ENCODE measurements at regions not wholly inside any gene's neighbourhood (a gene's known extent, or its start where the extent isn't known, plus 50 kb on each side); places are given as distances from the start of the nearest gene placed in this dataset.

DNA sequence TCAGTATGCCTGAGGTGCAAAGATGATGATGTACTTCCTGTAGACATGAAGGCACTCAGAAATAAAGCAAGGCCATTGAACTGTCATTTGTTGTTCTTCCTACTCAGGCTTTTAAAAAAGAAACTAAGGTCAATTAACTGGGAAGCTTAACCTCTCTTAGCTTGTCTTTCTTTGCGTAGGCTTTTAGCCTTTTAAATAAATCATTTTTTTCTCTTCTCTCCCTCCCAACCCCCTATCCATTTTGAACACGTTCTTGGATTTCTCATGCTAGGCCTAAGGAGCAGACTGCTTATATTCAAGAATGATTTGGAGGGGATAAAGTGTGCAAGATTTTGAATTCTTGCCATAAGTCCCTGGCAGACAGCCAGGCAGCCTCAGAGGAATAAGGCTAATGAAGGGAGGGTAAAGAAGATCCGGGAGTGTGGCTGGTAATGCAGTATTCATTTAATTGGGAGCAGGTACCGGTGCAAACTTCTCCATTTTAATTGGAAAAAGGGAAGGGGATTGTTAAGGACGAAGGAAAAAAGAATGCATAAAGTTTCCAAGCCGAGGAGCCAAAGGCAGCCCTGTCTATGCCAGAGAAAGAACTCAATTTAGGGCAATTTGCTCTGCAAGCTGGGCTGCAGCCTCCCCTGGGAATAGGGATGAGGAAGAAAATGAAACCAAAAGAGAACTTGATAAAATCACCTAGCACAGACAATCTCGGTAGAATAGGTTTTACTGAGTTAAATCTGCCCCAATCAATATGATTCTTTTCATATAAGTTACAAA lies 343.8 kb upstream of the MMS22L start:
- TF ChIP-seq, protein P1, sequence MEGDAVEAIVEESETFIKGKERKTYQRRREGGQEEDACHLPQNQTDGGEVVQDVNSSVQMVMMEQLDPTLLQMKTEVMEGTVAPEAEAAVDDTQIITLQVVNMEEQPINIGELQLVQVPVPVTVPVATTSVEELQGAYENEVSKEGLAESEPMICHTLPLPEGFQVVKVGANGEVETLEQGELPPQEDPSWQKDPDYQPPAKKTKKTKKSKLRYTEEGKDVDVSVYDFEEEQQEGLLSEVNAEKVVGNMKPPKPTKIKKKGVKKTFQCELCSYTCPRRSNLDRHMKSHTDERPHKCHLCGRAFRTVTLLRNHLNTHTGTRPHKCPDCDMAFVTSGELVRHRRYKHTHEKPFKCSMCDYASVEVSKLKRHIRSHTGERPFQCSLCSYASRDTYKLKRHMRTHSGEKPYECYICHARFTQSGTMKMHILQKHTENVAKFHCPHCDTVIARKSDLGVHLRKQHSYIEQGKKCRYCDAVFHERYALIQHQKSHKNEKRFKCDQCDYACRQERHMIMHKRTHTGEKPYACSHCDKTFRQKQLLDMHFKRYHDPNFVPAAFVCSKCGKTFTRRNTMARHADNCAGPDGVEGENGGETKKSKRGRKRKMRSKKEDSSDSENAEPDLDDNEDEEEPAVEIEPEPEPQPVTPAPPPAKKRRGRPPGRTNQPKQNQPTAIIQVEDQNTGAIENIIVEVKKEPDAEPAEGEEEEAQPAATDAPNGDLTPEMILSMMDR (IDR thresholded peaks at IDR 0.05; ENCODE audit: insufficient read depth, low read length), result no peak
- TF ChIP-seq SPI1 (IDR thresholded peaks at IDR 0.05; ENCODE audit: borderline replicate concordance, low read depth) (no peak), POLR2AphosphoS5 (IDR thresholded peaks at IDR 0.05; ENCODE audit: low read depth) (no peak), GABPA (IDR thresholded peaks at IDR 0.05; ENCODE audit: low read depth) (no peak)
- TF ChIP-seq, protein P2, sequence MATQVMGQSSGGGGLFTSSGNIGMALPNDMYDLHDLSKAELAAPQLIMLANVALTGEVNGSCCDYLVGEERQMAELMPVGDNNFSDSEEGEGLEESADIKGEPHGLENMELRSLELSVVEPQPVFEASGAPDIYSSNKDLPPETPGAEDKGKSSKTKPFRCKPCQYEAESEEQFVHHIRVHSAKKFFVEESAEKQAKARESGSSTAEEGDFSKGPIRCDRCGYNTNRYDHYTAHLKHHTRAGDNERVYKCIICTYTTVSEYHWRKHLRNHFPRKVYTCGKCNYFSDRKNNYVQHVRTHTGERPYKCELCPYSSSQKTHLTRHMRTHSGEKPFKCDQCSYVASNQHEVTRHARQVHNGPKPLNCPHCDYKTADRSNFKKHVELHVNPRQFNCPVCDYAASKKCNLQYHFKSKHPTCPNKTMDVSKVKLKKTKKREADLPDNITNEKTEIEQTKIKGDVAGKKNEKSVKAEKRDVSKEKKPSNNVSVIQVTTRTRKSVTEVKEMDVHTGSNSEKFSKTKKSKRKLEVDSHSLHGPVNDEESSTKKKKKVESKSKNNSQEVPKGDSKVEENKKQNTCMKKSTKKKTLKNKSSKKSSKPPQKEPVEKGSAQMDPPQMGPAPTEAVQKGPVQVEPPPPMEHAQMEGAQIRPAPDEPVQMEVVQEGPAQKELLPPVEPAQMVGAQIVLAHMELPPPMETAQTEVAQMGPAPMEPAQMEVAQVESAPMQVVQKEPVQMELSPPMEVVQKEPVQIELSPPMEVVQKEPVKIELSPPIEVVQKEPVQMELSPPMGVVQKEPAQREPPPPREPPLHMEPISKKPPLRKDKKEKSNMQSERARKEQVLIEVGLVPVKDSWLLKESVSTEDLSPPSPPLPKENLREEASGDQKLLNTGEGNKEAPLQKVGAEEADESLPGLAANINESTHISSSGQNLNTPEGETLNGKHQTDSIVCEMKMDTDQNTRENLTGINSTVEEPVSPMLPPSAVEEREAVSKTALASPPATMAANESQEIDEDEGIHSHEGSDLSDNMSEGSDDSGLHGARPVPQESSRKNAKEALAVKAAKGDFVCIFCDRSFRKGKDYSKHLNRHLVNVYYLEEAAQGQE (IDR thresholded peaks at IDR 0.05; ENCODE audit: insufficient replicate concordance, low read depth), result no peak
- DNase-seq (ENCODE audit: low read depth in 1 of 2, low spot score in 1 of 2), result no peak
- H3K27ac ChIP-seq (replicated peaks), result no peak overlapping the region
- no peaks in the 10 kb centered on the region for H3K27me3 ChIP-seq (ENCODE audit: insufficient read depth, poor library complexity, severe bottlenecking)
- no peak overlapping the region for H3K4me3 ChIP-seq (replicated peaks; ENCODE audit: insufficient read depth, low read length)

DNA sequence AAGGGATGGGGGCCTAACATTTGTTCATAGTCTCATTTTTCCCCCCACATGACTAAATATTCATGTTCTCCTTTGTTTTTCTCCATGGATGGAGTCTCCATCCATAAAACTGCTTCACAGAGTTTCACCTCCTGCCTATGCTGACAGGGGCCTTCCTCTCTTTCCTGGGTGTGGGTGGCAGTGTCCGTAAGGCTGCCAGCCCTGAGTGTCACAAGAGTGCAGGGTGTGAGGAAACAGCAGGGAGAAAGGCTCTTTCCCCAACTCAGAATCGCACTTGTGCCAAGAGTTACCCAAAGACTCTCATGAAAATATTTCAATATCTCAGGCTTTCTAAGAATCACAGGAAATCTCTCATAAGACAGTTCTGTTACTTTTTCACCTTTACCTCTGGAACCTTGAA lies 346.2 kb upstream of the MMS22L start:
- Histone ChIP-seq H3K27ac (replicated peaks) (no peak overlapping the region), H3K4me3 (replicated peaks; ENCODE audit: insufficient read depth, low read length) (no peak overlapping the region)

DNA sequence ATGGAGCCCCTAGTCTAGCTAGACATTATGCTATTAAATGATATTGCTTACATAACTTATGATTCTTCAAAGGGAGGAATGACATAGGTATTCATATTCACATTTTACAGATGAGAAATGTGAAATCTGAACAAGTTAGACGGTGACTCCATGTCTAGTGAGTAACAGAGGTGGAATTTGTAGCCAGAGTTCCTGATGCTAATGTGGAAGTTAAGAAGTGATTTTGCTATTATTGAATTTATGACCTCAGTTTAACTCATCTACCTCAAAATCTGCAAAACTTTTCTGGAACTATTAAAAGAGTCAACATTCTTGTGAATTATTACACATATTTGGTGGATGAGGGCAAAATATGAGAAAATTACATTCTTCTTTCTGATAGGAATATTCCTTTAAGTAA lies 347.6 kb upstream of the MMS22L start:
- no peak for DNase-seq (ENCODE audit: low read depth in 1 of 2, low spot score in 1 of 2)
- Histone ChIP-seq H3K27me3 (ENCODE audit: insufficient read depth, poor library complexity, severe bottlenecking) (no peaks in the 10 kb centered on the region), H3K27ac (replicated peaks) (no peak overlapping the region), H3K4me3 (replicated peaks; ENCODE audit: insufficient read depth, low read length) (no peak overlapping the region)
- no peak for TF ChIP-seq SPI1 (IDR thresholded peaks at IDR 0.05; ENCODE audit: borderline replicate concordance, low read depth)
- TF ChIP-seq, protein P1 (IDR thresholded peaks at IDR 0.05; ENCODE audit: insufficient read depth, low read length), result no peak
- no peak for TF ChIP-seq GABPA (IDR thresholded peaks at IDR 0.05; ENCODE audit: low read depth)
- TF ChIP-seq, protein P2 (IDR thresholded peaks at IDR 0.05; ENCODE audit: insufficient replicate concordance, low read depth), result no peak
- TF ChIP-seq POLR2AphosphoS5 (IDR thresholded peaks at IDR 0.05; ENCODE audit: low read depth), result no peak

More for the DNA sequence above, 346.2 kb upstream of the MMS22L start:
- no peak for TF ChIP-seq GABPA (IDR thresholded peaks at IDR 0.05; ENCODE audit: low read depth)
- no peak for TF ChIP-seq SPI1 (IDR thresholded peaks at IDR 0.05; ENCODE audit: borderline replicate concordance, low read depth)
- TF ChIP-seq, protein P1 (IDR thresholded peaks at IDR 0.05; ENCODE audit: insufficient read depth, low read length), result no peak
- TF ChIP-seq, protein P2 (IDR thresholded peaks at IDR 0.05; ENCODE audit: insufficient replicate concordance, low read depth), result no peak
- TF ChIP-seq POLR2AphosphoS5 (IDR thresholded peaks at IDR 0.05; ENCODE audit: low read depth), result no peak
- no peaks in the 10 kb centered on the region for H3K27me3 ChIP-seq (ENCODE audit: insufficient read depth, poor library complexity, severe bottlenecking)
- no peak for DNase-seq (ENCODE audit: low read depth in 1 of 2, low spot score in 1 of 2)

Data from HL-60 (cell line).